CD14-positive monocyte (primary cell): ENCODE measurements at regions not wholly inside any gene's neighbourhood (a gene's known extent, or its start where the extent isn't known, plus 50 kb on each side); places are given as distances from the start of the nearest gene placed in this dataset.
"Not testable (repeated sequence)": the region's sequence is repeated elsewhere in the genome, so short reads cannot be mapped to it uniquely, and the experiment has no call there.

ENCODE experiments used
- DNase-seq, 3 donors: peaks; one replicate each; pipeline ENCODE4 v3.0.0-alpha.2; 2011 to 2022
- H2AFZ ChIP-seq: 2 replicates; pipeline ENCODE4 v1.6.0; 2012; ENCODE audit warnings: mild to moderate bottlenecking, low read depth, low read length, inconsistent platforms; ENCODE audit not compliant: insufficient read depth, poor library complexity, severe bottlenecking
- H3K27ac ChIP-seq, 2 donors: 1 replicate in 1 of 2; 2 replicates in 1 of 2; pipeline ENCODE4 v1.5.1; 2012 to 2013; ENCODE audit warnings: low read length in 2 of 2, control low read depth in 1 of 2, inconsistent platforms in 1 of 2, low read depth in 1 of 2, mild to moderate bottlenecking in 1 of 2
- H3K27me3 ChIP-seq, 2 donors: one replicate each; pipeline versions ENCODE4 v1.6.0 to v1.6.1; 2011 to 2013; ENCODE audit warnings: low read length in 2 of 2; ENCODE audit not compliant: control insufficient read depth in 2 of 2, insufficient read depth in 2 of 2
- H3K36me3 ChIP-seq, 2 donors: replicated peaks in 1 of 2; 1 replicate in 1 of 2; 2 replicates in 1 of 2; pipeline versions ENCODE4 v1.5.1 to v1.6.1; 2012 to 2013; ENCODE audit warnings: low read length in 2 of 2, control low read depth in 1 of 2, inconsistent platforms in 1 of 2, mild to moderate bottlenecking in 1 of 2; ENCODE audit not compliant: insufficient read depth in 2 of 2, control insufficient read depth in 1 of 2
- H3K4me1 ChIP-seq, 2 donors: 1 replicate in 1 of 2; 2 replicates in 1 of 2; pipeline versions ENCODE4 v1.5.1 to v1.6.1; 2012 to 2013; ENCODE audit warnings: low read length in 2 of 2, control low read depth in 1 of 2, inconsistent platforms in 1 of 2, mild to moderate bottlenecking in 1 of 2, moderate library complexity in 1 of 2; ENCODE audit not compliant: insufficient read depth in 2 of 2, control insufficient read depth in 1 of 2
- H3K4me2 ChIP-seq: replicated peaks from 2 replicates; pipeline ENCODE3; 2012; ENCODE audit warnings: low read length, moderate library complexity, mild to moderate bottlenecking; ENCODE audit not compliant: poor library complexity, severe bottlenecking; ENCODE audit errors: extremely low read depth
- H3K4me3 ChIP-seq, 3 experiments: fragments of 200-600 bp in 1 of 3; sonication (generic) in 1 of 3; replicated peaks in 1 of 3; 1 replicate in 2 of 3; 2 replicates in 1 of 3; pipeline ENCODE4 v1.5.1; 2011 to 2013; ENCODE audit warnings: low read length in 3 of 3, mild to moderate bottlenecking in 3 of 3, control low read depth in 2 of 3, low read depth in 2 of 3, inconsistent platforms in 1 of 3, moderate library complexity in 1 of 3
- H3K79me2 ChIP-seq: 2 replicates; pipeline ENCODE4 v1.6.0; 2012; ENCODE audit warnings: mild to moderate bottlenecking, control low read depth, inconsistent platforms, low read length, moderate library complexity; ENCODE audit not compliant: insufficient read depth
- H3K9ac ChIP-seq: 2 replicates; pipeline ENCODE4 v1.6.0; 2017; ENCODE audit warnings: low read length, mild to moderate bottlenecking; ENCODE audit not compliant: insufficient read depth, poor library complexity, severe bottlenecking
- H3K9me3 ChIP-seq, 2 donors: replicated peaks in 1 of 2; 1 replicate in 1 of 2; 2 replicates in 1 of 2; pipeline versions ENCODE4 v1.5.1 to v1.6.1; 2012 to 2013; ENCODE audit warnings: low read length in 2 of 2, control low read depth in 1 of 2; ENCODE audit not compliant: control insufficient read depth in 1 of 2, insufficient read depth in 1 of 2
- H4K20me1 ChIP-seq: 2 replicates; pipeline ENCODE4 v1.6.0; 2012; ENCODE audit warnings: mild to moderate bottlenecking, low read length, control low read depth, moderate library complexity; ENCODE audit not compliant: insufficient read depth
- H3K27ac Mint-ChIP-seq, 7 donors: one replicate each; pipeline ENCODE4 v1.8.0; 2020; ENCODE audit warnings: mild to moderate bottlenecking in 7 of 7, mixed read lengths in 7 of 7, moderate library complexity in 6 of 7, inconsistent platforms in 2 of 7
- H3K27me3 Mint-ChIP-seq, 3 donors: one replicate each; pipeline ENCODE4 v1.8.0; 2021 to 2022; ENCODE audit warnings: low read depth in 3 of 3, mild to moderate bottlenecking in 3 of 3, mixed read lengths in 3 of 3, moderate library complexity in 3 of 3, inconsistent platforms in 1 of 3
- H3K36me3 Mint-ChIP-seq, 2 donors: one replicate each; pipeline ENCODE4 v1.8.0; 2020; ENCODE audit warnings: mixed read lengths in 2 of 2, inconsistent platforms in 1 of 2, mild to moderate bottlenecking in 1 of 2
- H3K4me1 Mint-ChIP-seq: one replicate; pipeline ENCODE4 v1.8.0; 2020; ENCODE audit warnings: mild to moderate bottlenecking, mixed read lengths
- H3K4me3 Mint-ChIP-seq, 2 donors: one replicate each; pipeline ENCODE4 v1.8.0; 2020; ENCODE audit warnings: mild to moderate bottlenecking in 2 of 2, mixed read lengths in 2 of 2, moderate library complexity in 1 of 2
- H3K9me3 Mint-ChIP-seq, 7 donors: one replicate each; pipeline ENCODE4 v1.8.0; 2020 to 2022; ENCODE audit warnings: mixed read lengths in 7 of 7, mild to moderate bottlenecking in 6 of 7, moderate library complexity in 6 of 7, inconsistent platforms in 2 of 7
- CTCF ChIP-seq: fragments of 200-600 bp; IDR thresholded peaks from one replicate; pipeline ENCODE4 v1.8.0; 2022; ENCODE audit warnings: antibody characterized with exemption, mild to moderate bottlenecking
- WGBS: methylation state at CpG from one replicate; pipeline ENCODE4 v1.1.5; 2013; ENCODE audit warnings: missing lambda C conversion rate; ENCODE audit not compliant: insufficient coverage; 5-methylcytosine and 5-hydroxymethylcytosine counted together
- intact Hi-C, 2 donors: fragments of 100-400 bp; cut with micrococcal nuclease; formaldehyde crosslinking; loops; one replicate each; pipeline versions ENCODE4 v1.15.0 to v1.15.1; 2023

GRCh38 chr4:69383281-69383680 lies 103.0 kb downstream of the UGT2B28 start:
- no peak overlapping the region for H3K4me2 ChIP-seq

GRCh38 chr4:69389111-69389510 lies 106.6 kb downstream of the UGT2B4 start:
- H3K27ac ChIP-seq, H3K4me1 ChIP-seq, H3K79me2 ChIP-seq, H3K36me3 ChIP-seq, H3K4me3 ChIP-seq, H3K27ac Mint-ChIP-seq, H3K27me3 Mint-ChIP-seq, H3K9ac ChIP-seq, H3K4me1 Mint-ChIP-seq, H3K9me3 ChIP-seq, DNase-seq, H3K27me3 ChIP-seq, H3K9me3 Mint-ChIP-seq, H4K20me1 ChIP-seq, H3K36me3 Mint-ChIP-seq, intact Hi-C loops, H3K4me3 Mint-ChIP-seq, H2AFZ ChIP-seq, H3K4me2 ChIP-seq: not testable (repeated sequence)
- no CpG with 5 or more reads among the region's 4 CpGs for WGBS

More at GRCh38 chr4:69383281-69383680, 103.0 kb downstream of the UGT2B28 start:
- Histone ChIP-seq H3K9me3 (peaks cover 4 to 7% of the 10 kb centered on the region in 2 donors), H3K27ac (no peak overlapping the region), H3K9ac (no peak overlapping the region), H2AFZ (no peak overlapping the region), H3K4me1 (no peaks in the 10 kb centered on the region), H3K36me3 (no peaks in the 10 kb centered on the region), H3K79me2 (no peaks in the 10 kb centered on the region), H4K20me1 (no peaks in the 10 kb centered on the region), H3K27me3 (no peaks in the 10 kb centered on the region), H3K4me3 (no peak overlapping the region)
- Mint-ChIP-seq H3K27ac (no peak overlapping the region), H3K4me1 (no peaks in the 10 kb centered on the region), H3K9me3 (peaks cover under 1 to 10% (median 7%) of the 10 kb centered on the region in 7 donors), H3K27me3 (peaks cover 0 to 2% (median 0%) of the 10 kb centered on the region in 3 donors), H3K36me3 (no peaks in the 10 kb centered on the region), H3K4me3 (no peak overlapping the region)
- intact Hi-C loops, result no loop called here
- 56% methylated on average over 3 of the region's 3 CpGs for WGBS
- TF ChIP-seq CTCF, result no peak
- DNase-seq, result no peak
